Smooth muscle cell (in vitro differentiated cells): ENCODE measurements at regions not wholly inside any gene's neighbourhood (a gene's known extent, or its start where the extent isn't known, plus 50 kb on each side); places are given as distances from the start of the nearest gene placed in this dataset.

Experiments used
- DNase-seq: peaks from one replicate; lab custom pipeline; 2025; ENCODE audit not compliant: unreplicated experiment; lab: John Stamatoyannopoulos, UW
- H2AFZ ChIP-seq: fragments of 200-600 bp; sonication (generic); 2 replicates; pipeline ENCODE4 v1.6.0; 2016; ENCODE audit warnings: antibody characterized with exemption, low read depth, mild to moderate bottlenecking
- H3F3A ChIP-seq: fragments of 200-600 bp; sonication (generic); 2 replicates; pipeline ENCODE4 v1.6.0; 2017; ENCODE audit warnings: antibody characterized with exemption, low read depth
- H3K27ac ChIP-seq: fragments of 200-600 bp; sonication (generic); 2 replicates; pipeline ENCODE4 v1.5.1; 2016; ENCODE audit warnings: low read depth, mild to moderate bottlenecking
- H3K27me3 ChIP-seq: fragments of 200-600 bp; sonication (generic); 2 replicates; pipeline ENCODE4 v1.6.1; 2016; ENCODE audit warnings: low read depth, mild to moderate bottlenecking
- H3K36me3 ChIP-seq: fragments of 200-600 bp; sonication (generic); 2 replicates; pipeline ENCODE4 v1.5.1; 2016; ENCODE audit warnings: low read depth
- H3K4me1 ChIP-seq: fragments of 200-600 bp; sonication (generic); 2 replicates; pipeline ENCODE4 v1.5.1; 2016; ENCODE audit warnings: low read depth
- H3K4me2 ChIP-seq: fragments of 200-600 bp; sonication (generic); 2 replicates; pipeline ENCODE4 v1.6.0; 2016; ENCODE audit warnings: mild to moderate bottlenecking
- H3K4me3 ChIP-seq: fragments of 200-600 bp; sonication (generic); 2 replicates; pipeline ENCODE4 v1.5.1; 2016; ENCODE audit warnings: mild to moderate bottlenecking
- H3K79me2 ChIP-seq: fragments of 200-600 bp; sonication (generic); 2 replicates; pipeline ENCODE4 v1.6.0; 2016; ENCODE audit warnings: low read depth, mild to moderate bottlenecking
- H3K9ac ChIP-seq: fragments of 200-600 bp; sonication (generic); 2 replicates; pipeline ENCODE4 v1.6.0; 2016; ENCODE audit warnings: low read depth
- H3K9me3 ChIP-seq: fragments of 200-600 bp; sonication (generic); replicated peaks from 2 replicates; pipeline ENCODE4 v1.5.1; 2016; ENCODE audit warnings: low read depth
- H4K20me1 ChIP-seq: fragments of 200-600 bp; sonication (generic); 2 replicates; pipeline ENCODE4 v1.6.0; 2016; ENCODE audit warnings: low read depth
- CTCF ChIP-seq: fragments of 200-600 bp; sonication (generic); IDR thresholded peaks from 2 replicates; pipeline ENCODE4 v1.5.1; 2017; ENCODE audit warnings: borderline replicate concordance, mild to moderate bottlenecking, antibody characterized with exemption; ENCODE audit not compliant: insufficient read depth, poor library complexity, severe bottlenecking
- WGBS: methylation state at CpG from one replicate; pipeline ENCODE4 v1.1.7; 2016; ENCODE audit warnings: low lambda C conversion rate; 5-methylcytosine and 5-hydroxymethylcytosine counted together

- Histone ChIP-seq H3K27ac (no peak overlapping the region), H3K36me3 (peaks cover 4% of the 10 kb centered on the region), H3K4me2 (no peak overlapping the region), H3K9me3 (no peaks in the 10 kb centered on the region), H3K4me1 (no peaks in the 10 kb centered on the region), H3K9ac (no peak overlapping the region), H3K79me2 (no peaks in the 10 kb centered on the region), H3K4me3 (no peak overlapping the region), H3F3A (no peaks in the 10 kb centered on the region), H3K27me3 (no peaks in the 10 kb centered on the region), H2AFZ (no peak overlapping the region), H4K20me1 (no peaks in the 10 kb centered on the region)
- 39% methylated on average over 3 of the region's 3 CpGs for WGBS
- no peak for TF ChIP-seq CTCF
- no peak for DNase-seq
Measured at GRCh38 chr7:42372479-42372878, 135.5 kb upstream of the GLI3 start.

GRCh38 chr7:42359946-42360345 lies 122.9 kb upstream of the GLI3 start:
- no peak overlapping the region for H3K4me3 ChIP-seq
- no peak for DNase-seq
- WGBS, result 56% methylated on average over 1 of the region's 1 CpG
- no peaks in the 10 kb centered on the region for H3K27me3 ChIP-seq
- H3K9me3 ChIP-seq, result no peaks in the 10 kb centered on the region
- H3K4me2 ChIP-seq, result no peak overlapping the region
- no peak for TF ChIP-seq CTCF
- H4K20me1 ChIP-seq, result no peaks in the 10 kb centered on the region
- no peaks in the 10 kb centered on the region for H3K79me2 ChIP-seq
- no peak overlapping the region for H2AFZ ChIP-seq
- H3K27ac ChIP-seq, result no peak overlapping the region
- no peaks in the 10 kb centered on the region for H3F3A ChIP-seq
- no peaks in the 10 kb centered on the region for H3K4me1 ChIP-seq
- no peak overlapping the region for H3K9ac ChIP-seq
- H3K36me3 ChIP-seq, result no peaks in the 10 kb centered on the region

GRCh38 chr7:42351316-42351935 lies 114.4 kb upstream of the GLI3 start:
- Histone ChIP-seq H3K27ac (no peak overlapping the region), H4K20me1 (no peaks in the 10 kb centered on the region), H3K36me3 (no peaks in the 10 kb centered on the region), H3K79me2 (no peaks in the 10 kb centered on the region), H3F3A (no peaks in the 10 kb centered on the region), H3K9me3 (no peaks in the 10 kb centered on the region), H3K4me1 (peaks cover 12% of the 10 kb centered on the region), H2AFZ (no peak overlapping the region), H3K27me3 (no peaks in the 10 kb centered on the region), H3K9ac (no peak overlapping the region), H3K4me2 (no peak overlapping the region), H3K4me3 (no peak overlapping the region)
- 77% methylated on average over 5 of the region's 5 CpGs for WGBS
- no peak for TF ChIP-seq CTCF
- DNase-seq, result no peak

GRCh38 chr7:42350801-42351200 lies 113.8 kb upstream of the GLI3 start:
- no peak for TF ChIP-seq CTCF
- H3K9me3 ChIP-seq, result no peaks in the 10 kb centered on the region
- no peak overlapping the region for H3K27ac ChIP-seq
- H4K20me1 ChIP-seq, result no peaks in the 10 kb centered on the region
- H3K36me3 ChIP-seq, result no peaks in the 10 kb centered on the region
- no peak overlapping the region for H3K4me3 ChIP-seq
- H3K4me2 ChIP-seq, result no peak overlapping the region
- H2AFZ ChIP-seq, result no peak overlapping the region
- H3F3A ChIP-seq, result no peaks in the 10 kb centered on the region
- no peak overlapping the region for H3K9ac ChIP-seq
- H3K4me1 ChIP-seq, result peaks cover 18% of the 10 kb centered on the region
- no peaks in the 10 kb centered on the region for H3K79me2 ChIP-seq
- DNase-seq, result no peak
- H3K27me3 ChIP-seq, result no peaks in the 10 kb centered on the region
- 84% methylated on average over 2 of the region's 2 CpGs for WGBS
